NCI-H226 (cell line): ENCODE measurements at regions not wholly inside any gene's neighbourhood (a gene's known extent, or its start where the extent isn't known, plus 50 kb on each side); places are given as distances from the start of the nearest gene placed in this dataset.
A peak's percentile ranks its signal among the peaks of the same experiment; 100 is the strongest.
"Not testable (repeated sequence)": the region's sequence is repeated elsewhere in the genome, so short reads cannot be mapped to it uniquely, and the experiment has no call there.

Experiments
- DNase-seq: peaks from one replicate; pipeline ENCODE4 v3.0.0-alpha.2; 2015

DNA sequence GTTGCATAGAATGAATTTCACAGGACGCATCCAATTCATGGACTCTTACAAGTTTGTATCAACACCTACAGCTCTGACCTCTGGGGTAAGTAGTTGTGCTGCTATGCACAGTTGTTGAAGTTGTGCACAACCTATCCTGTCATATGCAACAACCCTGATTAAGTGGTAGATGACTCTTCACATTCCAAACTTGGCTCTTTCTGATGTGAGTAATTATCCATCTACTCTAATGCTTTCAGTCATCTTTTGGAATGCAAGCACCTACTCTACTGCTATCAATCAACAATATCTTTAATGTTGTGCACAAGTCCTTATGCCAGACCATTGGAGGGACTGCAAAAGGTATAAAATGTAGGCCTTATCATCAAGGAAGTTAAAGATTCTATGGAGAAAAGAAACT, 921.4 kb downstream of the MCTP2 start:
- peak; percentile 53 for DNase-seq

GRCh38 chr15:95153201-95153600, 921.8 kb downstream of the MCTP2 start:
- DNase-seq, result not testable (repeated sequence)

GRCh38 chr15:95160316-95160715, 929.0 kb downstream of the MCTP2 start:
- no peak for DNase-seq

DNA sequence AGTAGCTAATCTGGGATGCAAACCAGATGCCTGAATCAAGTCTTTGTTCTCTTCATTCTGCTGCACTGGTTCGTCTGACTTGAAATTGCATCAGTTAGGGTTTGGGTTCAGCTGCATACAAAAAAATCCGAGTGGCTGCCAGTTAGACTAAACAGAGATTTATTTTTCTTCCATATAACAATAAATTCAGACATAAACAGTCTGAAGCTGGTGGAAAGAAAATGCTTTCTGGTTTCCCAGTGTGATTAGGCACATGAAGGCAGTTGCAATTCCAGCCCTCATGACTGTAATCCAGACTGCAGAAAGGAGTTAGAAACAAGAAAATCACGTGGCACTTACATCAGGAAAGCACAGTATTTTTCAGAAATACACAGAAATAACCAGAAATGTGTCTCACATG, 930.7 kb downstream of the MCTP2 start:
- no peak for DNase-seq

- DNase-seq, result no peak
Measured at GRCh38 chr15:95162531-95162930, 931.2 kb downstream of the MCTP2 start.

- DNase-seq, result peak; percentile 86
Measured at GRCh38 chr15:95162967-95163531, 931.7 kb downstream of the MCTP2 start.

GRCh38 chr15:95168152-95168551, 936.8 kb downstream of the MCTP2 start:
- no peak for DNase-seq

DNA sequence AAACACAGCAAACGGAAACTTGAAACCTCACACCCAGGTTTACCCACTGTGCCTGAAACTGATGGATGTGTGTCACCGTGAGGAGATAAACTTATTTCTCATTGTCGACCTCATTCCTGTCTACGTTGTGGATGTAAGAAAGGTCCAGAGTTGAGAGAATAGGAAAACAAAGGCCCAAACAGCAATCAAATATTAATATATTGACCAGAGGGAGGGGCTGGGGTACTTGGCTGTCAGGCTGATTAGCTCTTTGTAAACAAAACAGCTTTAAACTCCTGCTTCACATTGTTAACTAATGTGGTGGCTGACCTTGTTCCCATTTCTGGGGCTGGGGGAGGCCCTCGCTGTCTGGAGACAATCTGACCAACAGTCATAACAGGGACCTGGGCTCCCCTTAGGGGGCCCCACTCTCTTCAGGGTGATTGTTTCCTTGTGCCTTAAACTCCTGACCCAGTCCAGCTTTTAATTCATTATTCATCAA, 937.6 kb downstream of the MCTP2 start:
- DNase-seq, result no peak

DNA sequence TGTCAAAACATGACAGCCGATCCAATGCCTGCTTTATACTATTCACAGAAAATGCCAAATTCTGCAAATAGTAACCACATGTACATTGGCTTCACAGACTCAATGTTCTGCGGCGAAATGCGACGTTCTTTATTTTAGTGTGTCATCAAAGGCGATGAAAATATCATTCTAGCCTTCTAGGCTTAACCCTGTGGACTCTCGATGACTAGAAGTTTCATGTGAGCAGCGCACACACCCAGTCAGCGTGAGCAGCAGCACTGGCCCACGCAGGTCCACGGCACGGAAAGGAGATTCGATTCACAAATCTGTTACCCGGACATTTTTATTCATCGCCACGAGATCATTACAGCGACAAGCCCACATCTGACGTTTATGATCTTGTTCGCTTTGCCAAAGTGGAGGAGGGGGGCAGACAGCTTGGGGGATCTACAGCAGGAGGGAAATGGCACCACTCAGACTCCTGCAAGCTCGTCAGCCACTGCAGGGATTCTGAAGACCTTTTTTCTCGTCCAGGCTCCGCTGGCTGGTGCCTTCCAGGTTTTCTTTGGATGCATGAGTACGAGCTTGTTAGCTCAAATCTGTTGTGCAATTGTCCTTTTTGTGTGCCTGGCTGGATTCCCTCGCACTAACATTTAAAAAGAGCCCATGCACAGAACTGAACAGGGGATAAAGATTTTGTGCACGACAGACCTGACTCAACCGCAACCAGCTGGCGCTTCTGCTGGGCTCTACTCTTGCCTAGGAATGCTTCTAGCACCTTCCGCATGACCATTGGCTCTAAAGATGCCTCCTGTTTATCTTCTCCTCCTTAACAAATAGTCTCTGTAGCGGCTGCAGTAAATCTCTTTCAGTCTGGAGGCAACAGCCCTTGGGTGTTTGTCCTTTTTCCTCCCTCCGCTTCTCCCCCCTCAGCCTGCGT, 938.4 kb downstream of the MCTP2 start:
- DNase-seq, result no peak

DNA sequence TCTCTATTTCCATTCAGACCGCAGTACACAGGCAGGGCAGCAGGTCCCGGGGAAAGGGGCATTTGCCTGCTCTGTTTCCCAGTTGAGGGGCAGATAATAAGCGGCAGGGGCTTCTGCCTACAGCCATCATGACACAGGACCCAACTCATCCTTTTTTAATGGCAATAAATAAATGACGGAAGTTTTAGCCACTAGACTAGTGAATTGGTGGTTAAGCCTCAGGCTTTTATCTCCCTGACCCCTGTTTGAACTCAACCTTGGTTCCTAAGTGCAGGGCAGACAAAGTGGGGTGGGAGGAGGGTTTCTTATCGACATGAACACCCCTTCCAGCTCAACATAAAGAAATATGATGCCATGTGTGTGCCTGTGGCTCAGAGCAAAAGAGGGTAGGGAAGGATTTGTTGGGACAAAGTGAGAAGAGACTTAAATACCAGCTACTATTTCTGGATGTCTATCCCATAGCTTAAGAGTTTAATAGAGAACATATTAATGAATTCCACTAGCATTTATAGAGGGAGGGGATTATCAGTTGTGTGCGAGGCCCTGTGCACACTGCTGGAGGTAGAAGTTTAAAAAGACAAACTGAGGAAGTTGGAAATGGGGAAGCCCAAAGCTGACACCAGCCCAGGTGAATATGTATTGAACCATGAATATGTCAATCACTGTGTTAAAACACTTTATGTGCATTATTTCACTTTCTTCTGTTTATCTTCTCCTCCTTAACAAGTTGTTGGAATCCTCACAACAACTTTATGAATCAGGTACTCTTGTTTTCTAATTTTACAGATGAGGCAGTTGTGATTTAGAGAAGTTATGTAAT, 939.4 kb downstream of the MCTP2 start:
- peak; percentile 19 for DNase-seq

- DNase-seq, result no peak
Measured at GRCh38 chr15:95171564-95171963, 940.2 kb downstream of the MCTP2 start.

DNA sequence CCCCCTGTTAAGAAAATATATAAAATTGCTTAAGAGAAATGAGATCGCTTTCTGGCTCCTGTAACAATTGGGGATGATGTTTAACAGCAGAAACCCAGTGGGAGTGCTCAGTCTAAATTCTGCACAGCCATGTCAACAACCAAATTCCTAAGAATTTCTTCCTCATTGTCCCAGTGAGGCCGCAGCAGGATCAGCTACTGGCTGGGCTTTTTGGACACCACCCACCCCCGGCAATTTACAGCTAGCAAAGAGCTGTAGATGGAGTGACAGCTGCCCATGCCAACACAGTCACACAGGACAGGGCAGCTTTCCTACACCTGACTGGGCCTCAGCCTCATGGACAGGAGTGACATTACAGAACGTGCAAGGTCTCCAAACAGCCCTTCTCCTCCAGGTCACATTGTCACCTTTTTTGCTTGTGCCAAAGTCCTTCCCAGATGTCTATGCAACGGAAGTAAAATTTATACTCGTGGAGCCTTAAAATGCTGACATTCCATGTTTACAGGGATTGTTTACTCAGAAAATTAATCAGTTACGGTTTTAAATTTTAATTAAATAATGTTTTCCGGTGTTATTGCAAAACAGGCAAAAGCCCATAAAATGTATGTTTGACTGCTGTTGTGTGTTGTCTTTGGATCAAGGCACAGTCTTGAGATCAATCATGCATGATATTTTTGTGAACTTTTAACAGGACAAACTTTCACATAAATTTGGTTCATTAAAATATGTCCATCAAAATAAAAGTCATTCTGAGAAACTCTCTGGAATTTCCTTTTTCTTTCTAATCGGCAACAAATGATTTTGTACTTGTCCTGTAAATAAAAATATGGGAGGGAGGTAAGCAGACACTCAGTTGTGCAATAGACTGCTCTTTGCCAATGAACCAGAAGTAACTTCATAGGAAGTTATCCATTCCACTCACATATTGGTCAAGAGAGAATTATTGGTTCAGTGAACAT, 943.2 kb downstream of the MCTP2 start:
- no peak for DNase-seq

- peak; percentile 92 for DNase-seq
Measured at GRCh38 chr15:95175914-95176658, 944.7 kb downstream of the MCTP2 start.

DNA sequence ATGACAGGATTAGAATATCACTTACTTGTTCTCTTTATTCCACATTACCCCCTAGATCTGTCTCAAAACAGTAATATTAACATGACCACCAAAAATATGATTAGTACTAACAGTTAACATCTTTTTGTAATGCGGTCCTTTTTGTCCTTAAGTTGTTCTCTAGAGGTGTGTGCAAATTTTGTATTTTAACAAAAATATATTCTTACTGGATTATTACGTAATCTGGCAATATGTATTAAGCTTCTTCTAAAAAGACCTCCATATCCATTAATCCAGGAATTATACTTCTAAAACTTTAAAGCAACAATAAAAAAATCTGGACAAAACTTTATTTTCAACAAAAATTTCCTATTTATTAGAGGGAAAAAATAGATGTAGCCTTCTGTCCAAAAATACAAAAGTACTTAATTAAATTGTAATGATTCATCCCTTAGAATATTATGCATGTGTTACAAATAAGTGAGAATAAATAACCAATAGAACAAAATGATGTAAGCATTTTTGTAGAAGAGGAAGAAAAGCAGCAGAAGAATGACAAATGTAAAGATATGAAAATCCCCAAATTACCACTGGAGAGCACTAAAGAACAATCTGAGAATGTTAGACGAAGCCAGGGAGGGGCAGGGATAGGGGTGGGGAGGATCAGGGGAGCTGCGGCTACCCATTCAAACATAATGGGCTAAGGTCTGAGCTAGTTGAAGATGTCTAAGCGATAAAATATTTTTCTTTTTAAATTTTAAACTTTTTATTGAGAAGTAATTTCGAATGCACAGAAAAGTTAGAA, 945.6 kb downstream of the MCTP2 start:
- no peak for DNase-seq

DNA sequence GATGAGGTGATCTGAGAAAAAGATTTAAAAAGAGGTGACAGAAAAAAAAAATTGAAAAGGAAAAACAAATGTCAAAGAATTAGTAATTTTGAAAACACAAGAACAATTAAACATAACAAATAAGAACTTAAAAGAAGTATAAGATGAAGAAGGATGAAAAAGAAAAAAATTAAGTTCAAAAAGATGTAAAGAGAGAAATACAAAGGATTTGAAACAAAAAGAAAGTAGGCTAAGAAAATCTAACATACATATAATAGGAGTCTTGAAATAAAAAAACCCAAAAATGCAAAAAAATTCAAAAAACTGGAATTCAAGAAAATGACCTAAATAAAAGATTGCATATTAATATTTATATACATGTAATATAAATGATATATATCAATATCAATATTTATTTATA, 949.2 kb downstream of the MCTP2 start:
- DNase-seq, result no peak

DNA sequence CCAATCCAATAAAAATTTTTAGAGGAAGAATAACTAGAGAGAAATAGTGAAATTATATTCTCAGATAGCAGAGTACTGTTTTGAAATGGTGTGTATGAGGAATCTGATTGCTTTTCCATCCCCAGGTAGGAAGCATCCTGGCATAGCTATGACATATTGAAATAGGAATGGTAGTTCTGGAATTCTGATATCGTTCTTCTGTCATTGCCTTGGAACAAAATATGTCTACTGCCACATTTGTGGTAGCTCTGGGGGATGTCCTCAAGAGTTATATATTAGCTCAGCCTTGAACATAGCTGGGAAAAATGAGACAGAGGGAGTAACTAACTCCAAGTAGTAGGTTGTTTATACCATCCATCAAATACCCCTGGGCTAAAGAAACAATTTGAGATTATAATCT, 950.7 kb downstream of the MCTP2 start:
- DNase-seq, result no peak

DNA sequence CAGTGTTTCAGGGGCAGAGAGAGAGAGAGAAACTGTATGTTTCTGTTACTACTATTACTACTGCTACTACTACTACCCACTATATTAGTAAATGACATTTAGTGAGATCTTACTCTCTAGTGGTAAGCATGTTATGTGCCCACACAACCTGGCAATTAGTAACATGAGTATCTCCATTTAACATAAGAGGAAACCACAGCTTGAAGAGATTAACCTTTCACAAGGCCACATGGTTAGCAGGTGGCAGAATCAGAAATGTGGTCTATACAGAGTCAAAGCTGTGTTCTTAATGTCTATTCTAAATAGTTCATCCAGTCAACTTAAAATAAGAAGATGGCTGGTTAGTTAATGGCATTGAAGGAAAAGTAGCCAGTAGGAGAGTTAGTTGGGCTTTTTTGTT, 961.6 kb downstream of the MCTP2 start:
- DNase-seq, result no peak

GRCh38 chr15:95194746-95195145, 963.4 kb downstream of the MCTP2 start:
- DNase-seq, result no peak

GRCh38 chr15:95196176-95196915, 965.0 kb downstream of the MCTP2 start:
- peak; percentile 36 for DNase-seq
